GM12878 (cell line): ENCODE measurements at regions not wholly inside any gene's neighbourhood (a gene's known extent, or its start where the extent isn't known, plus 50 kb on each side); places are given as distances from the start of the nearest gene placed in this dataset.

Source experiments
- CBFB ChIP-seq: IDR thresholded peaks from 2 replicates; pipeline ENCODE4 v1.6.1; 2016; ENCODE audit warnings: antibody characterized with exemption, low read depth
- CREB1 ChIP-seq: IDR thresholded peaks from 2 replicates; pipeline ENCODE4 v1.6.1; 2012; ENCODE audit warnings: low read depth, mild to moderate bottlenecking, inconsistent platforms
- CTCF ChIP-seq, 3 experiments: IDR thresholded peaks in 2 of 3; conservative IDR thresholded peaks in 1 of 3; 2 replicates each; pipeline ENCODE4 v1.5.1; 2011; ENCODE audit warnings: low read depth in 3 of 3, low read length in 3 of 3, mild to moderate bottlenecking in 3 of 3, control low read depth in 2 of 3, moderate library complexity in 2 of 3, inconsistent platforms in 1 of 3, mixed read lengths in 1 of 3; ENCODE audit not compliant: control insufficient read depth in 2 of 3, insufficient read depth in 1 of 3; ENCODE audit errors: extremely low read depth in 1 of 3
- EGR1 ChIP-seq, 2 experiments: IDR thresholded peaks; 1 replicate in 1 of 2; 2 replicates in 1 of 2; pipeline ENCODE4 v1.6.1; 2011 to 2012; ENCODE audit warnings: low read depth in 2 of 2, low read length in 2 of 2, borderline replicate concordance in 1 of 2, mild to moderate bottlenecking in 1 of 2, moderate library complexity in 1 of 2
- EP300 ChIP-seq, 2 experiments: fragments of 150-350 bp in 1 of 2; IDR thresholded peaks; 2 replicates each; pipeline ENCODE4 v1.6.1; 2011 to 2012; ENCODE audit warnings: low read depth in 2 of 2, low read length in 2 of 2, borderline replicate concordance in 1 of 2, improper control_type of control experiment in 1 of 2, inconsistent platforms in 1 of 2; ENCODE audit not compliant: control insufficient read depth in 1 of 2
- ESRRA ChIP-seq: IDR thresholded peaks from 2 replicates; pipeline ENCODE4 v1.6.1; 2012; ENCODE audit warnings: mild to moderate bottlenecking, low read length, improper control_type of control experiment
- GABPA ChIP-seq: IDR thresholded peaks from 2 replicates; pipeline ENCODE4 v1.6.1; 2014; ENCODE audit warnings: antibody characterized with exemption, low read depth, mild to moderate bottlenecking, inconsistent platforms
- JUNB ChIP-seq: IDR thresholded peaks from 2 replicates; pipeline ENCODE4 v1.6.1; 2016; ENCODE audit warnings: antibody characterized with exemption, mild to moderate bottlenecking
- JUND ChIP-seq: IDR thresholded peaks from 2 replicates; pipeline ENCODE4 v1.6.1; 2012; ENCODE audit warnings: low read depth, mild to moderate bottlenecking, low read length, improper control_type of control experiment, moderate library complexity
- POLR2AphosphoS5 ChIP-seq: IDR thresholded peaks from 2 replicates; pipeline ENCODE4 v1.6.1; 2011; ENCODE audit warnings: mild to moderate bottlenecking, low read length, inconsistent platforms
- TAF1 ChIP-seq: IDR thresholded peaks from 2 replicates; pipeline ENCODE4 v1.6.1; 2011; ENCODE audit warnings: mild to moderate bottlenecking, low read depth, low read length, borderline replicate concordance
- ZBTB33 ChIP-seq: fragments of 450-650 bp; IDR thresholded peaks from 2 replicates; pipeline ENCODE4 v1.6.1; 2017; ENCODE audit warnings: mild to moderate bottlenecking
- ZNF592 ChIP-seq: fragments of 450-650 bp; IDR thresholded peaks from 2 replicates; pipeline ENCODE4 v1.6.1; 2017; ENCODE audit warnings: mild to moderate bottlenecking, moderate library complexity

GRCh38 chr10:61148451-61148850 is 204.5 kb upstream of the RHOBTB1 start:
- no peak for TF ChIP-seq POLR2AphosphoS5
- no peak for TF ChIP-seq EP300 (IDR thresholded peaks at IDR 0.05; ENCODE audit: borderline replicate concordance in 1 of 2, control insufficient read depth in 1 of 2, low read depth in 2 of 2, low read length in 2 of 2)
- TF ChIP-seq JUNB: no peak
- TF ChIP-seq CREB1: no peak
- TF ChIP-seq CTCF (IDR thresholded peaks at IDR 0.05 in 2 of 3, conservative IDR thresholded peaks at IDR 0.05 in 1 of 3; ENCODE audit: control insufficient read depth in 2 of 3, extremely low read depth in 1 of 3, insufficient read depth in 1 of 3, low read depth in 3 of 3, low read length in 3 of 3): no peak
- TF ChIP-seq TAF1: no peak
- no peak for TF ChIP-seq EGR1 (IDR thresholded peaks at IDR 0.05; ENCODE audit: borderline replicate concordance in 1 of 2, low read depth in 2 of 2, low read length in 2 of 2)
- TF ChIP-seq JUND: no peak
- TF ChIP-seq CBFB: no peak
- TF ChIP-seq GABPA: no peak
- TF ChIP-seq ZBTB33: no peak
- TF ChIP-seq ZNF592: no peak
- no peak for TF ChIP-seq ESRRA
